ENCODE measurements at regions not wholly inside any gene's neighbourhood (a gene's known extent, or its start where the extent isn't known, plus 50 kb on each side); places are given as distances from the start of the nearest gene placed in this dataset.

DNA sequence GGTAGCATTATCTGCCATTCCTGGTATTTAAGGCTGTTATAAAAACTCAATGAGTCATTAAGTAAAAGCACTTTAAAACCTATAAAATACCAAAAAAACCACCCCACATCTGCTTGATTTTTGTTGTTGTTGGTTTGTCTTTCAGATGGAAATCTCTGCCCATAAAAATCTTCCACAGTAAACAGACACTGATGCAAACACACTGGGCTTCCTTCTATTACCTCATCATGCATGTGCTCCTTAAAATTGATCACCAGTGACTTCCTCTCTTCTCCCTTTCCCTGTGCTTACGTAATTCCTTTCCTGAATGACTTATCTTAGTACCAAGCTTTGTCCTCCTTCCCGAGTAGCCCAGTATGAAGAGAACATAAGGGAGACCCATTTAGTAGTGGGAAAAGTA is 167.2 kb downstream of the EVX1 start:
- TF ChIP-seq RAD21 (IDR thresholded peaks at IDR 0.05; ENCODE audit: low read depth) (no peak), FOXM1 (IDR thresholded peaks at IDR 0.05; ENCODE audit: borderline replicate concordance, low read depth) (no peak), TEAD4 (IDR thresholded peaks at IDR 0.05) (no peak), EP300 (IDR thresholded peaks at IDR 0.05; ENCODE audit: borderline replicate concordance) (no peak), TCF12 (IDR thresholded peaks at IDR 0.05; ENCODE audit: low read depth) (no peak), CEBPB (IDR thresholded peaks at IDR 0.05) (no peak), CREB1 (IDR thresholded peaks at IDR 0.05; ENCODE audit: low read depth) (no peak)
- TF ChIP-seq, protein P1, sequence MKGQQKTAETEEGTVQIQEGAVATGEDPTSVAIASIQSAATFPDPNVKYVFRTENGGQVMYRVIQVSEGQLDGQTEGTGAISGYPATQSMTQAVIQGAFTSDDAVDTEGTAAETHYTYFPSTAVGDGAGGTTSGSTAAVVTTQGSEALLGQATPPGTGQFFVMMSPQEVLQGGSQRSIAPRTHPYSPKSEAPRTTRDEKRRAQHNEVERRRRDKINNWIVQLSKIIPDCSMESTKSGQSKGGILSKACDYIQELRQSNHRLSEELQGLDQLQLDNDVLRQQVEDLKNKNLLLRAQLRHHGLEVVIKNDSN (IDR thresholded peaks at IDR 0.05): no peak
- TF ChIP-seq, protein P2, sequence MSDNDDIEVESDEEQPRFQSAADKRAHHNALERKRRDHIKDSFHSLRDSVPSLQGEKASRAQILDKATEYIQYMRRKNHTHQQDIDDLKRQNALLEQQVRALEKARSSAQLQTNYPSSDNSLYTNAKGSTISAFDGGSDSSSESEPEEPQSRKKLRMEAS (IDR thresholded peaks at IDR 0.05): no peak
